SK-N-SH (cell line): ENCODE measurements at regions not wholly inside any gene's neighbourhood (a gene's known extent, or its start where the extent isn't known, plus 50 kb on each side); places are given as distances from the start of the nearest gene placed in this dataset.

ENCODE experiments used
- CTCF ChIA-PET: fragments of 300-600, 350-600 bp; formaldehyde crosslinking; extraction: SDS; loops from one replicate; lab custom pipeline; 2021; lab: Yijun Ruan, JAX
- POLR2A ChIA-PET: fragments of 350-600 bp; sonication (Branson Sonifier 250); formaldehyde crosslinking; extraction: SDS; loops from one replicate; lab custom pipeline; 2020; ENCODE audit warnings: antibody characterized with exemption, inconsistent platforms; lab: Yijun Ruan, JAX
- DNase-seq: peaks from one replicate; pipeline ENCODE4 v3.0.0; 2012
- H2AFZ ChIP-seq: fragments of 200-600 bp; sonication (generic); 2 replicates; pipeline ENCODE4 v1.8.1; 2016; ENCODE audit warnings: antibody characterized with exemption, mild to moderate bottlenecking, low read depth
- H3F3A ChIP-seq: fragments of 200-600 bp; sonication (generic); replicated peaks from 2 replicates; pipeline ENCODE3; 2016; ENCODE audit warnings: antibody characterized with exemption, mild to moderate bottlenecking; ENCODE audit not compliant: insufficient read depth
- H3K27ac ChIP-seq, 2 experiments: fragments of 200-500 bp in 1 of 2; fragments of 200-600 bp in 1 of 2; sonication (Bioruptor generic) in 1 of 2; sonication (generic), shearing (Covaris generic) in 1 of 2; 2 replicates each; pipeline versions ENCODE4 v1.5.1 to v1.6.1; 2014 to 2016; ENCODE audit warnings: low read depth in 2 of 2, inconsistent platforms in 1 of 2, low read length in 1 of 2, mild to moderate bottlenecking in 1 of 2, mixed read lengths in 1 of 2
- H3K27me3 ChIP-seq: fragments of 200-600 bp; sonication (generic), shearing (Covaris generic); 2 replicates; pipeline ENCODE4 v1.6.1; 2016; ENCODE audit warnings: mixed run types; ENCODE audit not compliant: insufficient read depth
- H3K36me3 ChIP-seq, 2 experiments: fragments of 200-500 bp in 1 of 2; fragments of 200-600 bp in 1 of 2; sonication (Bioruptor generic) in 1 of 2; sonication (generic) in 1 of 2; replicated peaks in 1 of 2; 2 replicates each; pipeline versions ENCODE3 to v1.5.1; 2014 to 2016; ENCODE audit warnings: low read length in 1 of 2, mild to moderate bottlenecking in 1 of 2; ENCODE audit not compliant: insufficient read depth in 2 of 2, control insufficient read depth in 1 of 2
- H3K4me1 ChIP-seq, 2 experiments: fragments of 200-500 bp in 1 of 2; fragments of 200-600 bp in 1 of 2; sonication (Bioruptor generic) in 1 of 2; sonication (generic), shearing (Covaris generic) in 1 of 2; 2 replicates each; pipeline versions ENCODE4 v1.5.1 to v1.6.1; 2014 to 2016; ENCODE audit warnings: low read depth in 1 of 2, low read length in 1 of 2, mixed run types in 1 of 2; ENCODE audit not compliant: insufficient read depth in 2 of 2, control insufficient read depth in 1 of 2
- H3K4me2 ChIP-seq: fragments of 200-600 bp; sonication (generic), shearing (Covaris generic); 2 replicates; pipeline ENCODE4 v1.6.1; 2017; ENCODE audit warnings: mixed run types
- H3K4me3 ChIP-seq, 2 experiments: fragments of 200-500 bp in 1 of 2; fragments of 200-600 bp in 1 of 2; sonication (Bioruptor generic) in 1 of 2; sonication (generic), shearing (Covaris generic) in 1 of 2; 2 replicates each; pipeline versions ENCODE4 v1.5.1 to v1.8.1; 2014 to 2016; ENCODE audit warnings: low read depth in 2 of 2, inconsistent platforms in 1 of 2, low read length in 1 of 2, mild to moderate bottlenecking in 1 of 2, mixed read lengths in 1 of 2, moderate library complexity in 1 of 2
- H3K79me2 ChIP-seq: fragments of 200-600 bp; sonication (generic); 2 replicates; pipeline ENCODE4 v1.8.1; 2017; ENCODE audit warnings: mild to moderate bottlenecking; ENCODE audit not compliant: insufficient read depth
- H3K9ac ChIP-seq: fragments of 200-600 bp; sonication (generic); 2 replicates; pipeline ENCODE4 v1.6.1; 2017; ENCODE audit warnings: mixed run types
- H3K9me2 ChIP-seq: fragments of 200-600 bp; sonication (generic); 2 replicates; pipeline ENCODE4 v1.6.1; 2017; ENCODE audit warnings: mixed run types
- H3K9me3 ChIP-seq: fragments of 200-600 bp; sonication (generic); 2 replicates; pipeline ENCODE4 v1.6.1; 2017; ENCODE audit warnings: mixed run types, mild to moderate bottlenecking, moderate library complexity
- H4K20me1 ChIP-seq: fragments of 200-600 bp; sonication (generic); 2 replicates; pipeline ENCODE4 v1.6.1; 2017; ENCODE audit warnings: mild to moderate bottlenecking, mixed run types; ENCODE audit not compliant: insufficient read depth
- CHD2 ChIP-seq: fragments of 150-350 bp; IDR thresholded peaks from 2 replicates; pipeline ENCODE4 v1.6.1; 2018; ENCODE audit warnings: low read length; ENCODE audit not compliant: partially characterized antibody
- CTCF ChIP-seq: fragments of 200-600 bp; sonication (generic); IDR thresholded peaks from 2 replicates; pipeline ENCODE4 v1.6.1; 2017; ENCODE audit warnings: antibody characterized with exemption, mild to moderate bottlenecking, moderate library complexity
- ELF1 ChIP-seq: IDR thresholded peaks from 2 replicates; pipeline ENCODE4 v1.4.0; 2012
- FOXM1 ChIP-seq: IDR thresholded peaks from 2 replicates; pipeline ENCODE4 v1.4.0; 2012; ENCODE audit warnings: low read depth, mild to moderate bottlenecking
- GABPA ChIP-seq: IDR thresholded peaks from 2 replicates; pipeline ENCODE4 v1.4.0; 2012; ENCODE audit warnings: low read depth, mild to moderate bottlenecking
- IRF3 ChIP-seq: fragments of 150-350 bp; IDR thresholded peaks from 2 replicates; pipeline ENCODE4 v1.6.1; 2016; ENCODE audit warnings: mild to moderate bottlenecking, low read depth, low read length
- MAX ChIP-seq: IDR thresholded peaks from 2 replicates; pipeline ENCODE4 v1.4.0; 2012; ENCODE audit warnings: low read depth
- PBX3 ChIP-seq: IDR thresholded peaks from 2 replicates; pipeline ENCODE4; 2012
- POLR2AphosphoS5 ChIP-seq: IDR thresholded peaks from 2 replicates; pipeline ENCODE4 v1.6.1; 2012; ENCODE audit warnings: low read depth, low read length
- RAD21 ChIP-seq: IDR thresholded peaks from 2 replicates; pipeline ENCODE4 v1.6.1; 2012; ENCODE audit warnings: mild to moderate bottlenecking, low read length
- REST ChIP-seq: IDR thresholded peaks from 2 replicates; pipeline ENCODE4 v1.6.1; 2012; ENCODE audit warnings: mild to moderate bottlenecking, low read depth, low read length, moderate library complexity
- RFX5 ChIP-seq: IDR thresholded peaks from 2 replicates; pipeline ENCODE4 v1.6.1; 2012; ENCODE audit warnings: mild to moderate bottlenecking, improper control_type of control experiment, low read length
- SIN3A ChIP-seq: IDR thresholded peaks from 2 replicates; pipeline ENCODE4 v1.6.1; 2012; ENCODE audit warnings: low read depth, mild to moderate bottlenecking, low read length, moderate library complexity, borderline replicate concordance
- ZBTB33 ChIP-seq: IDR thresholded peaks from 2 replicates; pipeline ENCODE4 v1.4.0; 2012; ENCODE audit warnings: low read depth, borderline replicate concordance
- WGBS: methylation state at CpG from one replicate; pipeline ENCODE4 v1.1.6; 2017; ENCODE audit warnings: low lambda C conversion rate; 5-methylcytosine and 5-hydroxymethylcytosine counted together

- TF ChIP-seq ZBTB33: no peak
- TF ChIP-seq REST: no peak
- TF ChIP-seq IRF3: no peak
- no peak for TF ChIP-seq PBX3
- TF ChIP-seq CHD2: no peak
- TF ChIP-seq GABPA: no peak
- TF ChIP-seq FOXM1: no peak
- TF ChIP-seq MAX: no peak
- TF ChIP-seq ELF1: no peak
- TF ChIP-seq CTCF: no peak
- TF ChIP-seq RFX5: no peak
- no peak for TF ChIP-seq POLR2AphosphoS5
- no peak for TF ChIP-seq RAD21
- TF ChIP-seq SIN3A: no peak
- H3K27me3 ChIP-seq: no peaks in the 10 kb centered on the region; the same call in 1 of the 2 replicates
Observed at GRCh38 chr9:27703216-27703980, 130.1 kb upstream of the C9orf72 start.

More at GRCh38 chr9:27703216-27703980, 130.1 kb upstream of the C9orf72 start:
- Histone ChIP-seq H3K4me1 (no peaks in the 10 kb centered on the region; a peak in 1 of 4 replicates), H3K4me2 (no peak overlapping the region), H3K9me3 (no peaks in the 10 kb centered on the region), H3K79me2 (no peaks in the 10 kb centered on the region), H3F3A (no peaks in the 10 kb centered on the region), H3K36me3 (no peaks in the 10 kb centered on the region), H3K9me2 (no peaks in the 10 kb centered on the region), H3K9ac (no peak overlapping the region), H4K20me1 (no peaks in the 10 kb centered on the region), H3K4me3 (no peak overlapping the region), H2AFZ (no peak overlapping the region), H3K27ac (no peak overlapping the region)
- ChIA-PET CTCF (no interaction called here), POLR2A (no interaction called here)
- no peak for DNase-seq
- WGBS: 38% methylated on average over 2 of the region's 2 CpGs
